T-helper 1 cell treated with Interleukin-12 subunit alpha and Interleukin-12 subunit beta and Interleukin-4 antibody, amounts not matched to agents 30 ng/mL and 1 ng/mL, for 36 hours (primary cell): ENCODE measurements at regions not wholly inside any gene's neighbourhood (a gene's known extent, or its start where the extent isn't known, plus 50 kb on each side); places are given as distances from the start of the nearest gene placed in this dataset.

Experiments used
- intact Hi-C: fragments of 100-400 bp; cut with micrococcal nuclease; formaldehyde crosslinking; loops from one replicate; pipeline ENCODE4 v1.15.1; 2024

DNA sequence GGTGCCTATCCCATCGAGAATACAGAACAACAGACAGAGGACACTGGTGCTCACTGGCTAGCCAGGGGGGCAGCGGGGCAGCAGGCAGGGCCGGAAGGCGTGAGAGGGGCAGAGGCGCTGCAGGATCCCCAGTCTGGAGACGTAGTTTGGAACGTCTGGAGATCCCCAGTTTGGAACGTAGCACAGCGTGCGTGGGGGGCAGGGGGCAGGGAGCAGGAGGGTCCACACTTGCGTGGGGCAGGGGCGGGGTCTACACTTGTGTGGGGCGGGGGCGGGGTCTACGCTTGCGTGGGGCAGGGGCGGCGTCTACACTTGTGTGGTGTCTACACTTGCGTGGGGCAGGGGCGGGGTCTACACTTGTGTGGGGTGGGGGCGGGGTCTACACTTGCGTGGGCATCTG, 107.2 kb downstream of the DACT2 start:
- intact Hi-C loops = no loop called here

DNA sequence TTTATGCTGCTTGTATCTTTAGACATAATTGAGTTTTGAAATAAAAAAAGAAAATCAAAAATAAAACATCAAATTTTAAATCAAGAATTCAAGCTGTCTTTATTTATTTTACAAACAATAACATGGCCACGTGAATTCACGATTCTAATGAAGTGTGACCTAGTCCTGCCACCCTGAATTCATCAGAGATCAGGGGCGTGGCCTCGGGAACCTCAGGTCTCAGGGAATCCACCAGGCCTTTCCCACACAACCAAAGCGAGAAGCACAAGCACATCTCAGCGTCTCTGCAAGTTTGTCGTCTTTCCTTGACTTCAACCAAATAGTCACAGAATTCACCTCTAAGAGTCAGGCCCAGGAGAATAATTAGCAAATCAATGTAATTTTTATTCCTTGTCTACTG, 107.9 kb downstream of the DACT2 start:
- intact Hi-C loops = no loop called here

DNA sequence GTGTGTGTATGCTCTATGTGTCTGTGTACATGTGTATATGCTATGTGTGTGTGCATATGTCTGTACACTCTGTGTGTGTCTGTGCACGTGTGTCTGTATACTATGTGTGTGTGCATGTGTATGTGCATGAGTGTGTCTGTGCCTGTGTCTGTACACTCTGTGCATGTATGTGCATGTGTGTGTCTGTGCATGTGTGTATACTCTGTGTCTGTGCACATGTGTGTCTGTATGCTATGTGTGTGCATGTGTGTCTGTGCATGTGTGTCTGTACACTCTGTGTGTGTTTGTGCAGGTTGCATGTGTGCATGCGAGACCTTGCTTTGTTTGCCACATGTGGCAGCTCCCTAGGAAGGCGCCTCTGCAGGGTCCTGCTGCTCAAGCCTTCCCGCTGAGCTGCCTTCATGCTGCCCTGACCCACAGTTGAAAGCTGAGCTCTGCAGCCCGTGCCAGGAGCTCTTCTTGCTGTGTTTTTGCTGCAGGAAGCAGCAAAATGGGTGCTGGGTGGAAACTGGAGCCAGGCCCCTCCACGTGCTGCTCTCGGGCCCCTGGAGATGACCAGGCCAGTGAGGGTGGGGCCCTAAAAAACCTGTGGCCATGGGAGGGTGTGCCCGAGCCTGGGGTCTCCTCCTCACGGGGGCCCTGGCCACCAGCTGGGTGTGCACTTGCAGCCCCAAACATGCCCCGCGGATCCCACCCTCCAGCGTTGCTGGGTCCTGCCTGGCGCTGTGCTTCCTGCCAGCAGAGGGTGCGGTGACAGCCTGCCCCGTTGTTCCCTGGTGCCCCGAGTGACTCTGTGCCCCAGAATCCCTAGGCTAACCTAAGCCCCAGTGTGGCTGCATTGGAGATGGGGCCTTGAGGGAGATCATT, 109.1 kb downstream of the DACT2 start:
- intact Hi-C loops = no loop called here

DNA sequence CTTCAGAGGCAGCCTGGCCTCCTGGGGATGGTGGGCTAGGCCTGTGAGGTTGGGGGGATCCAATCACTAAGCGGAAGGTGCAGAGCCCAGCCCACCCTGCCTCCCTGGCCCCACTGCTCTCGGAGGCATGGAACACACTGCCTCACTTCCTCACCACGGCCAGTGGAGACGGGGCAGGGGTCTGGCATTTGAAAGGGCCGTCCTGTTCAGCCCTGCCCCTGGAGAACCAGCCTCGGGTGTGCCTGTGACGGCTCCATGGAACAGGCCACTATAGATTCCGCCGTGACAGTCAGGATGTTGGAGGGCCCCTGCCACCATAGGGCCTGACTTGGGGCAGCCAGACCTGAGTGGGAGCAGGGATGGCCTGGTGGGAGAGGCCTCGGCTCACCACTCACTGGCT, 110.2 kb downstream of the DACT2 start:
- intact Hi-C loops = no loop called here

DNA sequence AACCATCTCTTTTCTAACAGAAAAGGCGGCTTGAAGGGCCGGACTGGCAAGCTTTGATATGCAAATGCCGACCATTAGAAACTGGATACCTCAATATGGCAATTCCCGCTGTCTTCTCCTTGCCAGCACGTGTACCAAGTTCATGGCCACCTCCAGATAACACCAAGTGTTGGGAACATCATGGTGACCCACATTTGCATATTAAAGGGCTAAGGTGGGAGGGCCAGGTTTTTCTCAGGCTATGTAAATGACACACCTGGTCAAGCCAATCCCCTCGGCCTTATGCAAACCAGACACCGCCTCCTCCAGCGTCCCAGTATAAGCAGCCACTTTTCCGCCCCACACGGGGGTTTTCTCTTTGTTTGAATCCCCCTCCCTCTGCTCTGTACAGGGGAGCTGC, 110.7 kb downstream of the DACT2 start:
- intact Hi-C loops = no loop called here

DNA sequence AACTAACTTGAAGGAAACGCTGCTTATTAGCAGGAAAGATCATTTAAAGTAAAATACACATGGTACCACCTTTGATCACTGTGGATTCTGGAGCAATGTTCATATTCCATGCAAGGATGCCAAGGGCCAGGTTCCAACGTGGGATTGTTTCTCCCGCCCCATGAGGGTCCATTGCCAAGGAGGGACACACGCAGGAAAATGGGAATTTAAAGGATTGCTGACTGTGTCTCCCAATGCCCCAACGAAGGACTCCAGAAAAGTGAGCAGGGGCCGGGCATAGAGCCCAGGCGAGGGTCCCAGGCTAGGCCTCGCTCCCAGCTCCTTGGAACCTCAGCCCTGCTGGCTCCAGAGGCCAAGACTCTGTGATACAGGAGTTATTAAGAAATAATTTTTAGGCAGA, 111.2 kb downstream of the DACT2 start:
- intact Hi-C loops = no loop called here

DNA sequence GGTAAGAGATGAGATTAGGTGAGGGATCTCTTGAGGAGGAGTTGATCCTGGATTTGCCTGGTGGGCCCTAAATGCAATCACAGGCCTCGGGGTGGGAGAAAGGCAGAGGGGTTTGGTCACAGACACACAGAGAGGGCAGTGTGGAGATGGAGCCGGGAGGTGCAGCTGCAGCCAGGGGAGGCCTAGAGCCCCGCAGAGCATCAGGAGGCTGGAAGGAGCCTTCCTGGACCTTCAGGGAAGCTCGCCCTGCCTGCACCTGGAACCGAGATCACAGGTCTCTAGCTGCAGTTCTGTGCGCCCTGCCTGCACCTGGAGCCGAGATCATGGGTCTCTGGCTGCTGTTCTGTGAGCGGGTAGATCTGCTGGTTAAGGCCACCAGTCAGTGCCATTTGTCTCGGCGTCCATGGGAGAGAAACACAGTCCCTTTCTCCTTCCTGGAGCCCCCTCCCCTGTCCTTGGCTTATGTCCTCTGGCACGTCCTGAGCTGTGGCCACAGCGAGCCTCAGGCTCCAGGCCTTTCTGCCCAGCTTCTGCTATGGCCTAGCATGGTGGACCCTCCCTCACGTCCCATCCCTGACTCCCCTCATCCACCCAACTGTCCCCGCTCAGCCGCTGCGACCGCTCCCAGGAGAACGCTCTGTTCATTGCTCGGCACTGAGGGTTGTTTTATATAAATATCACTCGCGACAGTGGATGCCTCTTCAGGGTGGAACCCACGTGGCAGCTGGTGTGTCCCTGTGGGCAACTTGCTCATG, 112.0 kb downstream of the DACT2 start:
- intact Hi-C loops = no loop called here

DNA sequence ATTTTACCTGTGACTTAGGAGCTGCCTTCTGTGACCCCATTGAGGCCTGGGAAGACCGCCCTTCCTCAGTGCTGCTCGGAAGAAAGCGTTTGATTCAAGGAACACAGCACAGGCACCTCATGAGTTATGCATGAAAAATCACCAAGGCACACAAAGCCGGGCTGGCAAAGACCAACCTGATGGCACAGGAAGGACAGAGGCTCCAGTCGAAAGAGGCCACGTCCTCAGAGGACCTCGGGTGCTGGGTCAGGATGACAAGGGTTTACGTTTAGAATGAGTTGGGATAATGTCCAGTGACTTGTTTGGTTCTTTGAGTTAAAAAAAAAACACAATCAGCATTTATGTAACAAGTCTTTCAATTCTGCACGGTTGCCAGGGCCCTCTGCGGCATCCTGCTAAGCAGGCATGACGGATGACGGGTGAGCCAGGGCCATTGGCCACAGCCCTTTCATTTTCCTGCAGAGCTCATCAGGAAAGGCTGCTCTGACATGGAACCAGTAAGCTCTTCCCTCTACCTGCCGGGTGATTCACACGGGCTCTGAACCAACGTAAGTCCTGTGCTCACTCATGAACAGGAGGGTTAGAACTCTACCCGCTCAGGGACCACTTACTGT, 112.8 kb downstream of the DACT2 start:
- intact Hi-C loops = no loop called here

DNA sequence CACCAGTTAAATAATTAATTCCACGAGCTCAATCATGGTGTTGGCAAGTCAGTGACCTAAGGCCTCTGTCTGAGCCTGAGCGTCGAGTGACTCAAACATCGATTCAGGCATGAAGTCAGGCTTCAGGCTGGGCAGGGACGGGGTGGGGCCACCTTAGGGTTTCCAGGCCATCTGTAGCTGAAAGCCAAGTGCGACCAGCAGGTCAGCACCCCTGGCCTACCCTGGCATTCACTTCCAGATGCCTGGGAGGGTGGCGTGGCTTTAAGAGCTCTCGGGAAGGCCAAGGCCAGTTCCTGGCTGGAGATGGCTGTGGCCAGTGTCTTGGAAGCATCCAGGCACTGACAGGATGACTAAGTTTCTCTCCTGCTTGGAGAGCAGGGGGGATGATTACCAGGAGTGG, 113.4 kb downstream of the DACT2 start:
- intact Hi-C loops = no loop called here

DNA sequence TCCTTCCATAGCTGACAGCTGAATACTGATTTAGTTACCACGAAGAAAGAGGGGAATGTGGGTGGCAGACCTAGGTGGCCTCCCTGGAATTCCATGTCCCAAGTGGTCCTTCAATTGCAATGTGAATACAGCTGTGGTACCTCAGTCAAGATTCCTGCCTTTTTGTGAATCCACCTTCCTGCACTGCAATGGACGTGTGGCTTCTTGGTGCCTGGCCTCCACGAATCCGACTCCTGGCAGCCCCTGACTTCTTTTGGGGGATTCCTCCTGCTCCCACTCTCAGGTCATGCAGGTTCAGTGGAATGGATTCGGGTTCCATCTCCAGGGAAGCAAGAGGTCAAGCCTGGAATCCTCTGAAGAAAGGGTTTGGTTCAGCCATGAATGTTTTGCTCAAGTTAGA, 117.8 kb downstream of the DACT2 start:
- intact Hi-C loops = no loop called here

DNA sequence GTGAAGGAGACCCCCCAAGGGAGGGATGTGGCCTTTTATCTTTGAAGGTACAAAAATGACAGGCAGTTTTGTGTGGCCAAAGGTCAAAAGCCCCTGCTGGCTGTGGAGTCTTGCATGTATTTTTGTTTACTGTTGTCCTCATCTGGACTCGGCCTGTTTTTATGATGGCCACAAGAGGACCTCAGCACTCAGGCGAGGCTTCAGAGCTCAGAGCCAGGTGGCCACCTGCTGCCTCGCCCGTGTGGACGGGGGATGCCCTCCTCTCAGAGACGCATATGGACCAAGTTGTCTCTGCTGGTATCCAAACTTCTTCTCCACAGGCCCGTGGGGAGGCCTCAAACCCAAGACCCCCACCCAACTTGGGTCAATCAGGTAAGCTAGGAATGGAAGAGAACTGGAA, 118.2 kb downstream of the DACT2 start:
- intact Hi-C loops = no loop called here

DNA sequence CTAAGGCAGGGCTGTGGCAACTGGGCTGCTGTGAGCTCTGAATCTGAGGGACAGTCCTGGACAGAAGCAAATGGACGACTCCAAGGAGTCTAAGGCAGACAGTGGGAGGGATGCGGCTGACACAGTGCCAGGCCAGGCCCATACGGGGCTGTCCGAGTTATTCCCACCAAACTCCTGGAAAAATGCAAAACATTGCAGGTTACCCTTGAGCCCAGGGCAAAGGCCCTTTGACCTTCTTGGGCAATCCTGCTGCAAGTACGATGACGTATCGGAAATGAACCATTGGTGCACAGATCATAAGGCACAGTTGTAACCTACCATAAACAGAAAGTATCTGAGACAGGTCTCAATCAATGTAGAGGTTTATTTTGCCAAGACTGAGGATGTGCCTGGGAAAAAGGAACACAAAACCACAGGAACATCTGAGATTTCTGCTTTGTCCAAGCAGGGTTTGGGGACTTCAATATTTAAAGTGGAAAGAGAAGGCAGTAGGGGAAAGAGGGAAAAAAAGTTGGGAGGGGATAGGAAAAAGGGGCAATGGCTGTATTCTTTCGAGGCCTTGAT, 118.9 kb downstream of the DACT2 start:
- intact Hi-C loops = no loop called here

DNA sequence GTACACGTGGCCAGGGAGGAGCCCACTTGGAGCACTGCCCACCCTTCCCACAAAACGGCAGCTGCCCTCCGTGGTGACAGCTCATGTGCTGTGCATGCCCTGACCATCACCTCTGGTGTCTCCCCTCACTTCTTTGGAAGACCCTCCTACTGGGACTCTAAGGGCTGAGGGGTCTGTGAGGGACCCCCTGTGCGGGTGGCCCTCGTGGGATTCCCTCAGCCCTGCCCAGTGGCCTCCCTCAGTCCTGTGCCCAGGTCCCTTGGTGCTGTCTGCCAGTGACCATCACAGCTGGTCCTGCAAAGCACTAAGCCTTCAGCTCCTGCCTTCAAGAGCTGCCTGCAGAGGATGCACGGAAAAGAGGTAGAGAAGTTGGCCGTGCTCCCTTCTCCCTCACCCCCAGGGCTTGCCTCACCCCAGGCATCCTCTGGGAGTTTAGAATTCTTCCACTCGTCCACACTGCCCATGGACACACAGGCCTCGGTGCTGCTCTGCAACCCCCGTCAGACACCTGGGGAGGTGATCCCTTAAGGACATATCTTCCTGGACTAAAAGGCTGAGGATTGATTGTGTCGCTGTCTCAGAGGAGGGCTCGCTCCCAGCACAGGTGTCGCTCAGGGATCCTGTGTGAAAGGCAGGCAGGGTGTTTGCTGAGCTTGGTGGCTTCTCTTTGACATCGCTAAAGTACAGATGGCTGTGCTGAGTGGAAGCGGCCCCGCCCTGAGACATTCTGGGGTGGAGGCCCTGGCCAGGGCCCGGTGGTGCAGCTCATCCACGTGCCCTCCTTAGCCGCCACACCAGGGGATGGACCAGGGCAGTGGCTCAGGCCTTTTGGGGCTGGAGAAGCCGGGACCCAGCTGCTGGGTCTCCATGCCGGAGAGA, 119.5 kb upstream of the FRMD1 start:
- intact Hi-C loops = no loop called here

DNA sequence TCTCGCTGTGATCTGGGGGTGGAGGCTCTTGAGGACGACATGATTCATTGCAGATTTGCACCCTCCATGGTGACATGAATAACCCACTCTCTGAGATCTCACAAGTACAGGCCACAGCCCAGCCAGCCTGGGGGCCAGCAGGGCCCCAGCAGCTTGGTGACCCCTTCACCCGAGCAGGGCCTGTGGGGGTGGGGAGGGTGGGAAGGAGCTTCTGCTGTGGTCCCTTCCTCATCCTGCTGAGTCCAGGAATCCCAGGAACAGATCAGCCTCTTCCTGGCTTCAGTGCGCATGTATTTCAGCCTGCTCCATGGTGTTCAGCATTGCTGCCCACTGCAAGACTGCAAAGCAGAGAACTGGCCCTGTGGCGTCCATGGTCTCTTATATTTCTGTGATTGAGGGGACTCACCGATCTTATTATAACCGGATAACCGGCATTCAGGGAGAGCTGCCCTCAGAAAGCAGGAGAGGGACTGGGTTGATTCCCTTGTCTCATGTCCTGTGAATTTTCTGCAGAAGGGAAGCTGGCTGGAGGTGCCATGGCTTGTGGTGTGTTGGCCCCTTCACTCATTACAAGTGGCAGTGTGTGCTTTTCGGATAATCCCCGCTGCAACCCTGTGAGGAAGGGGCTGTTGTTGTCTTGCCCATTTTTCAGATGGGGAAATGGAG, 118.8 kb upstream of the FRMD1 start:
- intact Hi-C loops = no loop called here

DNA sequence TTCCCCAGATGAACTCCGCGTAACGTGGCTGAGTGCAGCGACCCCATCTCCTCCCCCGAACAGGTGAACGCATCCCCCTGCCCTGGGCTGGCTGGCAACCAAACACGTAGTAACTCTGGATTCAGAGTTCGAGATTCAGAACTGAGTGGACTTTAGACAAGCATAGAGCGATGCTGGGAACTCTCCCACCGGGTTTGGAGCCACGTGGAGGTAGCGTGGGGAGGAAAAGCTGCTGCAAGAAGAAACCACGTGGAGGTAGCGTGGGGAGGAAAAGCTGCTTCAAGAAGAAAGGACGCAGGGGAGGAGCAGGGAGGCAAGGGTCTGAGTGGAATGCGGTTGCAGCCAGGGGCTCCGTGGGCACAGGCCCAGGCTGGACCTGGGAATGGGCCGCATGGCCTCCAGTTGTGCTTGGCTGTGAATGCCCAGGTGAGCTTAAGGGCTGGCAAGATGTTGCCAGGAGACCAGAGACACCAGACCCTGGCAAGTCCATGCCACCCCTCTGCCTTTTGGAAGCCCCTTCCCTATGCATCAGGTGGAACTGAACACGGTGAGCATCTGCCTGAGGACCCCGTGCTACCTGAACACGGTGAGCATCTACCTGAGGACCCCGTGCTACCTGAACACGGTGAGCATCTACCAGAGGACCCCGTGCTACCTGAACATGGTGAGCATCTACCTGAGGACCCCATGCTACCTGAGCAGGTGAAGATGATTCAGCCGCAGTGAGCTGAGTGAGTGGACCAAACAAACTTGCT, 118.0 kb upstream of the FRMD1 start:
- intact Hi-C loops = no loop called here

DNA sequence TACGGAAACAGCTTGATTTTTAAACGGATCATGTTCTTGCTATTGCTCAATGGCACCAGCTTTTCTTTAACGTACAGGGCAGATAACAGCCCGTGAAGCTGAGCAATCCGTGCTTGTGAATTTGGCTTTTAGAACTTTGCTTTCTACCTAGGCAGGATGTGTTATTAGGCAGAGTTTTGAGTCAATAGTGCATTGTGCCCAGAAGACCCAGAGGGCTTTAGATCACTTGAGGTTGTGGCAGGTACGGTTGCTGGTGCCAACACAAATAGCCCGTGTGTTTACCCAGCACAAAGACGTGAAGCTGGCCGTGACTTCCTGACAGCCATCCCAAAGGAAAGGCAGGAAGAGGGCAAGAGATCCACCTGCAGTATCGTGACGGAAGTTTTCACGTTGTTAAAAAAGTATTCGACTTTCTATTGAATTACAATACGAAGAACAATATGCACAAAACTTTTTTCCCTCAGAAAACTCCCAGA, 117.4 kb upstream of the FRMD1 start:
- intact Hi-C loops = no loop called here

DNA sequence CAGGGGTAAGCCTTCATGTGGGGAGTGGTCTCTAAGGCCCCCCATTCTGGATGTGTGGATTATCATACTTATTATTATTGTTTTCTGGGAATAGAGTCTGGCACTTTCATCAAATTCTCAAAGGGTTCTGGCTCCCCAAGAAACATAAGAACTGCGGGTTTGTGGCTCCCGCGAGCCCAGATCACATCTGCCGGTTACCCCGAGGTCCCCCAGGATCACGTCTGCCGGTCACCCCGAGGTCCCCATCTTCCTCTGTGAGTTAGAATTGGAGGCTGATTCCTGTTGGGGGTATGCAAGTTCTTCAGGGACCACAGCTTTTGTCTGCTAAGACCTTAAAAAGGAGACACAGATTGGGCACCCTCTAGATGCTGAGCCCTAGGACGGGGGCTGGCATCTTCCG, 116.7 kb upstream of the FRMD1 start:
- intact Hi-C loops = no loop called here

DNA sequence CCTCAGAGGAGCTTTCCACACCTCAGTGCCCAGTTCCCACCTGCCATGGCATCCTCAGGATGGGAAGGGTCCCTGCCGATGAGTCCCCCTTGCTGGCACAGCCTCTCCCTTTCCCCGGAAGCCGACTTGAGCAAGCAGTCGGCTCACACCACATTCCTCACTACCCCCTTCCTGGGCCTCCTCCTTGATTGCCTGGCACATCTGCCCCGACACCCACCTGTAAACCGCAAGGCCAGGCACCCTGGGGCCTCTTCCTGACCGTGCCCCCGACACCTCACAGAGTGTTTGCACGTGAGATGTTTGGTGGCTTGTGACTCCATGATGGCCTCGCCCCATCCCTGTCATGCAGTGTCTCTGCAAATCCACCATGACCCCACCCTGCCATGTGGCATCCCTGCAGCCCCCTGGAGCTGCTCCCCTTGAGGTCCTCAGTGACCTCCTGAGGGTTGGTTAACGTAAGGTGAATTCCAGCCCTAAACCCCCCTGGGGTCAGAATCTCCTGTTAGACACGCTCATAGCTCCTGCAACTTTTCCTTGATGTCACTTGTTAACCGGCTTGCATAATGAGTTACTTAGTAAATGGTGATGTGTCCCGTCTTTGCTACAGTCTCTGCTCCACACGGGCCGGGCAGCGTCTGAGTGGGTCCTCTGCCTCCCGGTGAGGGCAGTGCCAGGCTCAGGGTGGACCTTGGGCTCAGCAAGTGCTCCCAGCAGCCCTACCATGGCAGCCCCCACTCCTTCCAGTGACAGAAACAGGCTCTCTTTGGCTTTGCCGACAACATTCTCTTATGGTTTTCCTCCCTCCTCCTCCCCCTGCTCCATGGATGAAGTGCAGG, 115.9 kb upstream of the FRMD1 start:
- intact Hi-C loops = no loop called here
